GM12878 (cell line): ENCODE measurements at regions not wholly inside any gene's neighbourhood (a gene's known extent, or its start where the extent isn't known, plus 50 kb on each side); places are given as distances from the start of the nearest gene placed in this dataset.

ENCODE experiments used
- HCFC1 ChIP-seq: fragments of 150-350 bp; IDR thresholded peaks from 2 replicates; pipeline ENCODE4 v1.6.1; 2014; ENCODE audit warnings: low read length
- NFIC ChIP-seq: IDR thresholded peaks from 2 replicates; pipeline ENCODE4 v1.6.1; 2012; ENCODE audit warnings: low read depth, mild to moderate bottlenecking, inconsistent platforms, low read length, moderate library complexity
- POLR2A ChIP-seq: IDR thresholded peaks from 2 replicates; pipeline ENCODE4 v1.6.1; 2011; ENCODE audit warnings: low read depth, mild to moderate bottlenecking, low read length
- POLR2AphosphoS5 ChIP-seq: IDR thresholded peaks from 2 replicates; pipeline ENCODE4 v1.6.1; 2011; ENCODE audit warnings: mild to moderate bottlenecking, low read length, inconsistent platforms
- RFX5 ChIP-seq: IDR thresholded peaks from 2 replicates; pipeline ENCODE4 v1.6.1; 2011; ENCODE audit warnings: low read depth, low read length, improper control_type of control experiment
- SMAD1 ChIP-seq: fragments of 450-650 bp; IDR thresholded peaks from 2 replicates; pipeline ENCODE4 v1.6.1; 2018; ENCODE audit warnings: mild to moderate bottlenecking, low read depth; ENCODE audit not compliant: partially characterized antibody
- USF2 ChIP-seq: IDR thresholded peaks from 2 replicates; pipeline ENCODE4 v1.6.1; 2011; ENCODE audit warnings: low read depth, low read length, improper control_type of control experiment, borderline replicate concordance
- YBX1 ChIP-seq: fragments of 450-650 bp; IDR thresholded peaks from 2 replicates; pipeline ENCODE4 v1.6.1; 2016; ENCODE audit warnings: antibody characterized with exemption
- TF ChIP-seq, protein P1 (sequence below), 3 experiments: IDR thresholded peaks in 2 of 3; conservative IDR thresholded peaks in 1 of 3; 2 replicates each; pipeline ENCODE4 v1.5.1; 2011; ENCODE audit warnings: low read depth in 3 of 3, low read length in 3 of 3, mild to moderate bottlenecking in 3 of 3, control low read depth in 2 of 3, moderate library complexity in 2 of 3, inconsistent platforms in 1 of 3, mixed read lengths in 1 of 3; ENCODE audit not compliant: control insufficient read depth in 2 of 3, insufficient read depth in 1 of 3; ENCODE audit errors: extremely low read depth in 1 of 3
- TF ChIP-seq, protein P2 (sequence below): fragments of 450-650 bp; IDR thresholded peaks from 2 replicates; pipeline ENCODE4 v1.6.1; 2018; ENCODE audit warnings: borderline replicate concordance, mild to moderate bottlenecking; ENCODE audit not compliant: partially characterized antibody

GRCh38 chr11:13098616-13099289, 89.6 kb downstream of the RASSF10 start:
- TF ChIP-seq, protein P1, sequence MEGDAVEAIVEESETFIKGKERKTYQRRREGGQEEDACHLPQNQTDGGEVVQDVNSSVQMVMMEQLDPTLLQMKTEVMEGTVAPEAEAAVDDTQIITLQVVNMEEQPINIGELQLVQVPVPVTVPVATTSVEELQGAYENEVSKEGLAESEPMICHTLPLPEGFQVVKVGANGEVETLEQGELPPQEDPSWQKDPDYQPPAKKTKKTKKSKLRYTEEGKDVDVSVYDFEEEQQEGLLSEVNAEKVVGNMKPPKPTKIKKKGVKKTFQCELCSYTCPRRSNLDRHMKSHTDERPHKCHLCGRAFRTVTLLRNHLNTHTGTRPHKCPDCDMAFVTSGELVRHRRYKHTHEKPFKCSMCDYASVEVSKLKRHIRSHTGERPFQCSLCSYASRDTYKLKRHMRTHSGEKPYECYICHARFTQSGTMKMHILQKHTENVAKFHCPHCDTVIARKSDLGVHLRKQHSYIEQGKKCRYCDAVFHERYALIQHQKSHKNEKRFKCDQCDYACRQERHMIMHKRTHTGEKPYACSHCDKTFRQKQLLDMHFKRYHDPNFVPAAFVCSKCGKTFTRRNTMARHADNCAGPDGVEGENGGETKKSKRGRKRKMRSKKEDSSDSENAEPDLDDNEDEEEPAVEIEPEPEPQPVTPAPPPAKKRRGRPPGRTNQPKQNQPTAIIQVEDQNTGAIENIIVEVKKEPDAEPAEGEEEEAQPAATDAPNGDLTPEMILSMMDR (IDR thresholded peaks at IDR 0.05 in 2 of 3, conservative IDR thresholded peaks at IDR 0.05 in 1 of 3; ENCODE audit: control insufficient read depth in 2 of 3, extremely low read depth in 1 of 3, insufficient read depth in 1 of 3, low read depth in 3 of 3, low read length in 3 of 3) = no peak
- TF ChIP-seq YBX1 (no peak), POLR2AphosphoS5 (no peak), USF2 (no peak), NFIC (no peak), POLR2A (no peak), SMAD1 (no peak), HCFC1 (no peak), RFX5 (no peak)
- TF ChIP-seq, protein P2, sequence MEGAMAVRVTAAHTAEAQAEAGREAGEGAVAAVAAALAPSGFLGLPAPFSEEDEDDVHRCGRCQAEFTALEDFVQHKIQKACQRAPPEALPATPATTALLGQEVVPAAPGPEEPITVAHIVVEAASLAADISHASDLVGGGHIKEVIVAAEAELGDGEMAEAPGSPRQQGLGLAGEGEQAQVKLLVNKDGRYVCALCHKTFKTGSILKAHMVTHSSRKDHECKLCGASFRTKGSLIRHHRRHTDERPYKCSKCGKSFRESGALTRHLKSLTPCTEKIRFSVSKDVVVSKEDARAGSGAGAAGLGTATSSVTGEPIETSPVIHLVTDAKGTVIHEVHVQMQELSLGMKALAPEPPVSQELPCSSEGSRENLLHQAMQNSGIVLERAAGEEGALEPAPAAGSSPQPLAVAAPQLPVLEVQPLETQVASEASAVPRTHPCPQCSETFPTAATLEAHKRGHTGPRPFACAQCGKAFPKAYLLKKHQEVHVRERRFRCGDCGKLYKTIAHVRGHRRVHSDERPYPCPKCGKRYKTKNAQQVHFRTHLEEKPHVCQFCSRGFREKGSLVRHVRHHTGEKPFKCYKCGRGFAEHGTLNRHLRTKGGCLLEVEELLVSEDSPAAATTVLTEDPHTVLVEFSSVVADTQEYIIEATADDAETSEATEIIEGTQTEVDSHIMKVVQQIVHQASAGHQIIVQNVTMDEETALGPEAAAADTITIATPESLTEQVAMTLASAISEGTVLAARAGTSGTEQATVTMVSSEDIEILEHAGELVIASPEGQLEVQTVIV = no peak
